H9 (cell line): ENCODE measurements at regions not wholly inside any gene's neighbourhood (a gene's known extent, or its start where the extent isn't known, plus 50 kb on each side); places are given as distances from the start of the nearest gene placed in this dataset.
A peak's percentile ranks its signal among the peaks of the same experiment; 100 is the strongest.

ENCODE experiments used
- DNase-seq: peaks from one replicate; pipeline ENCODE4 v3.0.0-alpha.2; 2017
- H2AFZ ChIP-seq: one replicate; pipeline ENCODE4 v1.6.1; 2013; ENCODE audit warnings: mild to moderate bottlenecking, low read length, control low read depth, moderate library complexity
- H2AK5ac ChIP-seq: 2 replicates; pipeline ENCODE4 v1.6.1; 2013; ENCODE audit warnings: low read length, control low read depth, mixed read lengths; ENCODE audit not compliant: insufficient read length
- H2BK120ac ChIP-seq: one replicate; pipeline ENCODE4 v1.6.1; 2013; ENCODE audit warnings: low read depth, mild to moderate bottlenecking, low read length, control low read depth, inconsistent platforms; ENCODE audit not compliant: poor library complexity, severe bottlenecking
- H2BK12ac ChIP-seq: 2 replicates; pipeline ENCODE4 v1.6.1; 2013; ENCODE audit warnings: low read length, control low read depth, mixed read lengths, low read depth; ENCODE audit not compliant: insufficient read length
- H2BK15ac ChIP-seq: 2 replicates; pipeline ENCODE4 v1.6.1; 2013; ENCODE audit warnings: low read depth, low read length, control low read depth
- H2BK20ac ChIP-seq: one replicate; pipeline ENCODE4 v1.6.1; 2013; ENCODE audit warnings: low read depth, mild to moderate bottlenecking, low read length, control low read depth, inconsistent platforms; ENCODE audit not compliant: poor library complexity, severe bottlenecking
- H2BK5ac ChIP-seq: 2 replicates; pipeline ENCODE4 v1.6.1; 2013; ENCODE audit warnings: low read length, control low read depth, mixed read lengths; ENCODE audit not compliant: insufficient read length
- H3K14ac ChIP-seq: 2 replicates; pipeline ENCODE4 v1.6.1; 2013; ENCODE audit warnings: low read length, control low read depth; ENCODE audit not compliant: insufficient read depth
- H3K18ac ChIP-seq: 2 replicates; pipeline ENCODE4 v1.6.1; 2013; ENCODE audit warnings: low read depth, mild to moderate bottlenecking, mixed read lengths, low read length, control low read depth; ENCODE audit not compliant: insufficient read length
- H3K23ac ChIP-seq: 2 replicates; pipeline ENCODE4 v1.6.1; 2013; ENCODE audit warnings: low read length, control low read depth, mixed read lengths, low read depth; ENCODE audit not compliant: insufficient read length
- H3K23me2 ChIP-seq: 2 replicates; pipeline ENCODE4 v1.6.1; 2013; ENCODE audit warnings: low read depth, mild to moderate bottlenecking, mixed read lengths, low read length, control low read depth; ENCODE audit not compliant: insufficient read length, poor library complexity, severe bottlenecking
- H3K27ac ChIP-seq: 2 replicates; pipeline ENCODE4 v1.5.1; 2013; ENCODE audit warnings: low read length, control low read depth, mixed read lengths, low read depth; ENCODE audit not compliant: insufficient read length
- H3K27me3 ChIP-seq: 2 replicates; pipeline ENCODE4 v1.6.1; 2013; ENCODE audit warnings: low read length, control low read depth, inconsistent platforms; ENCODE audit not compliant: insufficient read depth
- H3K4ac ChIP-seq: 2 replicates; pipeline ENCODE4 v1.6.1; 2013; ENCODE audit warnings: low read depth, mild to moderate bottlenecking, control low read depth, inconsistent platforms, low read length, moderate library complexity
- H3K4me1 ChIP-seq: 2 replicates; pipeline ENCODE4 v1.6.1; 2013; ENCODE audit warnings: low read length, control low read depth, inconsistent platforms; ENCODE audit not compliant: insufficient read depth
- H3K4me2 ChIP-seq: 2 replicates; pipeline ENCODE4 v1.6.1; 2013; ENCODE audit warnings: low read length, control low read depth, mixed read lengths; ENCODE audit not compliant: insufficient read length, insufficient read depth
- H3K56ac ChIP-seq: 2 replicates; pipeline ENCODE4 v1.6.1; 2013; ENCODE audit warnings: low read depth, mild to moderate bottlenecking, mixed read lengths, low read length, control low read depth; ENCODE audit not compliant: insufficient read length
- H3K79me1 ChIP-seq: 2 replicates; pipeline ENCODE4 v1.6.1; 2013; ENCODE audit warnings: low read depth, mild to moderate bottlenecking, moderate library complexity, low read length, control low read depth, inconsistent platforms; ENCODE audit not compliant: insufficient read depth, poor library complexity, severe bottlenecking
- H3K79me2 ChIP-seq: 2 replicates; pipeline ENCODE4 v1.6.1; 2013; ENCODE audit warnings: low read length, control low read depth, inconsistent platforms; ENCODE audit not compliant: insufficient read depth
- H3K9ac ChIP-seq: 2 replicates; pipeline ENCODE4 v1.6.1; 2013; ENCODE audit warnings: low read length, control low read depth, mixed read lengths; ENCODE audit not compliant: insufficient read length; ENCODE audit errors: extremely low read depth
- H3K9me3 ChIP-seq: one replicate; pipeline ENCODE4 v1.6.1; 2013; ENCODE audit warnings: low read depth, low read length, inconsistent platforms; ENCODE audit not compliant: control insufficient read depth
- H3T11ph ChIP-seq: one replicate; pipeline ENCODE4 v1.6.1; 2013; ENCODE audit warnings: mild to moderate bottlenecking, low read length, control low read depth, inconsistent platforms
- H4K20me1 ChIP-seq: one replicate; pipeline ENCODE4 v1.6.1; 2013; ENCODE audit not compliant: control insufficient read depth, insufficient read length, insufficient read depth
- H4K5ac ChIP-seq: 2 replicates; pipeline ENCODE4 v1.6.1; 2013; ENCODE audit warnings: low read depth, mild to moderate bottlenecking, mixed read lengths, low read length, control low read depth; ENCODE audit not compliant: insufficient read length
- H4K8ac ChIP-seq: replicated peaks from 2 replicates; pipeline ENCODE4 v1.6.1; 2013; ENCODE audit warnings: low read length, control low read depth, mixed read lengths, low read depth; ENCODE audit not compliant: insufficient read length
- H4K91ac ChIP-seq: 2 replicates; pipeline ENCODE4 v1.6.1; 2013; ENCODE audit warnings: low read depth, mild to moderate bottlenecking, moderate library complexity, mixed read lengths, low read length, control low read depth; ENCODE audit not compliant: insufficient read length
- H3K27ac Mint-ChIP-seq, 3 experiments: 2 replicates in 2 of 3; 3 replicates in 1 of 3; pipeline ENCODE4 v1.8.0; 2020 to 2021; ENCODE audit warnings: mixed read lengths in 3 of 3, mild to moderate bottlenecking in 1 of 3, moderate library complexity in 1 of 3
- H3K27me3 Mint-ChIP-seq: 2 replicates; pipeline ENCODE4 v1.8.0; 2021; ENCODE audit warnings: low read depth, mild to moderate bottlenecking, moderate library complexity, mixed read lengths
- H3K36me3 Mint-ChIP-seq, 3 experiments: 2 replicates in 2 of 3; 3 replicates in 1 of 3; pipeline ENCODE4 v1.8.0; 2020 to 2021; ENCODE audit warnings: low read depth in 3 of 3, mixed read lengths in 3 of 3; ENCODE audit not compliant: insufficient read depth in 1 of 3
- H3K4me1 Mint-ChIP-seq, 2 experiments: 2 replicates each; pipeline ENCODE4 v1.8.0; 2020; ENCODE audit warnings: mixed read lengths in 2 of 2
- H3K4me3 Mint-ChIP-seq, 2 experiments: 2 replicates in 1 of 2; 3 replicates in 1 of 2; pipeline ENCODE4 v1.8.0; 2020 to 2021; ENCODE audit warnings: mild to moderate bottlenecking in 2 of 2, mixed read lengths in 2 of 2, moderate library complexity in 1 of 2
- H3K9me3 Mint-ChIP-seq, 2 experiments: 2 replicates in 1 of 2; 3 replicates in 1 of 2; pipeline ENCODE4 v1.8.0; 2020; ENCODE audit warnings: mild to moderate bottlenecking in 2 of 2, mixed read lengths in 2 of 2, moderate library complexity in 1 of 2
- CTCF ChIP-seq: fragments of 200-600 bp; sonication (generic); conservative IDR thresholded peaks from 3 replicates; pipeline ENCODE4 v1.8.0; 2021; ENCODE audit warnings: antibody characterized with exemption, mild to moderate bottlenecking
- WGBS: extraction: QIAGEN DNeasy Blood & Tissue Kit; methylation state at CpG from one replicate; pipeline ENCODE4 v1.1.7; 2013; ENCODE audit warnings: missing lambda C conversion rate, low lambda C conversion rate, mixed read lengths; ENCODE audit not compliant: insufficient read length; ENCODE audit errors: extremely low coverage; 5-methylcytosine and 5-hydroxymethylcytosine counted together

GRCh38 chr3:67704322-67704721, 49.9 kb upstream of the SUCLG2 start:
- Histone ChIP-seq H3K18ac (no peak overlapping the region), H3K23me2 (no peaks in the 10 kb centered on the region), H4K8ac (no peak overlapping the region), H2AK5ac (no peak overlapping the region), H3K9me3 (no peaks in the 10 kb centered on the region), H3K4ac (no peak overlapping the region), H3K56ac (no peak overlapping the region), H3K4me2 (no peak overlapping the region), H2BK5ac (no peak overlapping the region), H4K91ac (no peak overlapping the region), H3K27ac (no peak overlapping the region), H3K27me3 (no peaks in the 10 kb centered on the region), H2BK15ac (no peak overlapping the region), H3K23ac (no peak overlapping the region), H3K79me1 (no peaks in the 10 kb centered on the region), H3K14ac (no peak overlapping the region), H3K4me1 (no peaks in the 10 kb centered on the region; the same call in 1 of the 2 replicates), H4K20me1 (no peaks in the 10 kb centered on the region), H2BK20ac (no peak overlapping the region), H3K79me2 (no peaks in the 10 kb centered on the region), H2BK120ac (no peak overlapping the region), H3K9ac (no peak overlapping the region), H4K5ac (no peak overlapping the region), H2BK12ac (no peak overlapping the region), H2AFZ (no peak overlapping the region), H3T11ph (no peak overlapping the region)
- no peak overlapping the region for H3K4me3 Mint-ChIP-seq
- 0 out of 7 replicates have a peak overlapping the region, but pooled peaks of 2 of the 3 experiments have one; percentile 30 to 37 for H3K27ac Mint-ChIP-seq
- no peaks in the 10 kb centered on the region for H3K9me3 Mint-ChIP-seq
- WGBS = no CpG with 5 or more reads among the region's 4 CpGs
- peaks cover 21% of the 10 kb centered on the region in 2 experiments for H3K4me1 Mint-ChIP-seq
- no peaks in the 10 kb centered on the region for H3K36me3 Mint-ChIP-seq
- no peak for DNase-seq
- no peak for TF ChIP-seq CTCF
- H3K27me3 Mint-ChIP-seq = no peaks in the 10 kb centered on the region
